GM18870 (cell line): ENCODE measurements at regions not wholly inside any gene's neighbourhood (a gene's known extent, or its start where the extent isn't known, plus 50 kb on each side); places are given as distances from the start of the nearest gene placed in this dataset.
A peak's percentile ranks its signal among the peaks of the same experiment; 100 is the strongest.

ENCODE experiments used
- ATAC-seq: cut with Tn5 transposase; IDR thresholded peaks from one replicate; pipeline ENCODE4 v1.9.1; 2021; ENCODE audit warnings: moderate library complexity; ENCODE audit not compliant: unreplicated experiment

DNA sequence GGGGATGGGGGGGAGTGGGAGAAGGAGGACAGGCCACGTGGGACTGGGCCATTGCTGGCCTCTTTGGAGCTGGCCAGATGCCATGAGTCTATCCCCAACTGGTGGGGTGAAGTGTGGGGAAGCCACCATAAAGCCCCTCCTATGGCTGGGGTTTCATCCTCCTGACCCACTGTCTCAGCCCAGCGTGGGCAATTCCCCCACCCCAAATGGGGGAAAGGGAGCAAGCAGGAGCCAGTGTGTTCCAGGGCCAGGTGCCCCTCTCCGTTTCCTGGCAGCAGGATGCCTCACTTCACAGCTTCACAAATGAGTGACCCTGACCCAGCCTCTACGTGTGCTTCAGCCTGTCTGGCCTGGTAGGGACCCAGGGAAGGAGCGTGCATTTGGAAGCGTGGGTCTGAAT lies 474.7 kb upstream of the HS6ST1 start:
- no peak for ATAC-seq

DNA sequence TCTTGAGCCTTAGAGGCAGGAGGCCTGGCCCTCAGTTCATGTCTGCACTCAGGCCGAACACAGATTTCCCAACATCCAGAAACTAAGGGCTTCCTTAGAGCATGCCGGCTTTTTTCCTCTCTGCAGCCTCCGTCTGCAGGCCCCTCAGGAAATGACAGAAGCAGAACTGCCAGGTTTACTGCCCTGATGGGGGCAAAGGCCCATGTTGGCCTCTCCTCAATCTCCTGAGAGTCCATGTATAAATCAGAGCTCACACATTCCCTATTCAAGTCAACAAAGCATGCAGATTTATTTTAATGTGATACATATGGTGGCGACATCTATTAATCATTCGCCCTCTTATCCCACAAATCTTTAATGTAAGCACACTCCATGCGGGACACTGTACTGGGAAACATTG lies 475.6 kb upstream of the HS6ST1 start:
- ATAC-seq, result no peak

DNA sequence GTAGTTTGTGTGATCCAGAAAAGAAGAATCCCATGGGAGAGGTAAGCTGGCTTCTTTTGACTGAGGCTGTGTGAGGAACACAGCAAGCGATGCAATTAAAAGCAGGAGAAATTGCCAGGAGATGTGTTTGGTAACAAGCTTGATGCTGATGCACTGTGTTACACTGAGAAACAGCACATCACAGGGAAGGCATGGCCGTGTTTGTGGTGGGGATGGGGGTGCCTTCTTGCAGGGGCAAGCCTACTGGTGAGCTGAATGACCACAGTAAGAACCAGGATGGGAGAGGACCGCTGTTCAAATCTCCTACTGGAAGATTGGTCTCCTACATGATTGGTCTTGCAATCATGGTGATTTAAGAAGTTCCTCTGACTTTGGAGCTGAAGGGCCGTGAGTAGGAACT lies 477.7 kb upstream of the HS6ST1 start:
- ATAC-seq, result no peak

DNA sequence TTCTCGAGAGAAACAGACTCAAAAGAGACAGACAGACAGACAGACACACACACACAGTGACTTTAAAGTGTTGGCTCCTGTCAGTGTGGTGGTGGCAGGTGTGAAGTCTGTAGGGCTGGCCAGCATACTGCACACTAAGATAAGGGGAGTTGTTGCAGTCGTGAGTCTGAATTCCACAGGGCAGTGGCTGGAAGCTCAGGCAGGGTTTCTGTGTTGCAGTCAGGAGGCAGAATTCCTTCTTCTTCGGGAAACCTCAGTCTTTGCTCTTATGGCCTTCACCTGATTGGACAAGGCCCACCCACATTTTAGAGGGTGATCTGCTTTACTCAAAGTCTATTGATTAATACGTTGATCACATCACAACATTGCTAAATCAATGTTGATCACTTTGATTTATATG lies 478.4 kb upstream of the HS6ST1 start:
- ATAC-seq, result no peak

DNA sequence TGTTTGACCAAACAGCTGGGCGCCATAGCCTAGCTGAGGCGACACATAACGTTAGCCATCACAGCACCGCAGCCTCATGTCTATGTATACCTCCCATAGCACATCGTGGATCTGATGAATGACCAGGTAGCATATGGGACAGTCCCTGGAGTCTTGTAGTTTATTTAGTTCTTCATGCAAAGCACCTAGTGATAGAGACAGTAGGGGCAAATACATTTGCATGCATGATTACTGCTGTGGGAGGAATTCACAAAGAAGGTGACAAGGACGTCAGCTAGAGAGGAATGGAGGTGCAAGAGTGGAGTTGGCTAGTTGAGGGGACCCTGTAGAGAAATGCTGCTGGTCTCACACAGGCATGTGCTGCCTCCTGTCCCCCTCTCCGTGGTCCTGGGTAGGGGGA lies 478.9 kb upstream of the HS6ST1 start:
- ATAC-seq, result peak; percentile 28

DNA sequence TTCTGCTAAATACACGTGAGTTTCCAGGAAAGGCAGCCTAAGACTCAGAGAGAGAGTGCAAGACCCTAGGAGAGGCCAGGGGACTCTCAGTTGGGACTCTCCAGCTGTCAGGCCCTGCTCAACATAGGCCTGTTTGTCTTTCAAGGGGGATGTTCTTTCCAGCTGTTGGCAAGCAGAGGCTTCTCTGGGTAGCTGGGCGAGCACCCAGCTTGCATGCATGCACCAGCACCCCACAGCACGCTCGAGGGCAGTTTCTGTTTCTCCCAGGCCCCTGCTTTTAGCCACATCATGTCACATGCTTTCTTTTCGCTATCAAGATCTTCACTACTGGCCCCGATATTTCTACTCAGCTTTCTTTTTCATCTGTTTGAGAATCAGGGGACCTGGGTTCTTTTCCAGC lies 479.3 kb upstream of the HS6ST1 start:
- peak; percentile 74 for ATAC-seq

DNA sequence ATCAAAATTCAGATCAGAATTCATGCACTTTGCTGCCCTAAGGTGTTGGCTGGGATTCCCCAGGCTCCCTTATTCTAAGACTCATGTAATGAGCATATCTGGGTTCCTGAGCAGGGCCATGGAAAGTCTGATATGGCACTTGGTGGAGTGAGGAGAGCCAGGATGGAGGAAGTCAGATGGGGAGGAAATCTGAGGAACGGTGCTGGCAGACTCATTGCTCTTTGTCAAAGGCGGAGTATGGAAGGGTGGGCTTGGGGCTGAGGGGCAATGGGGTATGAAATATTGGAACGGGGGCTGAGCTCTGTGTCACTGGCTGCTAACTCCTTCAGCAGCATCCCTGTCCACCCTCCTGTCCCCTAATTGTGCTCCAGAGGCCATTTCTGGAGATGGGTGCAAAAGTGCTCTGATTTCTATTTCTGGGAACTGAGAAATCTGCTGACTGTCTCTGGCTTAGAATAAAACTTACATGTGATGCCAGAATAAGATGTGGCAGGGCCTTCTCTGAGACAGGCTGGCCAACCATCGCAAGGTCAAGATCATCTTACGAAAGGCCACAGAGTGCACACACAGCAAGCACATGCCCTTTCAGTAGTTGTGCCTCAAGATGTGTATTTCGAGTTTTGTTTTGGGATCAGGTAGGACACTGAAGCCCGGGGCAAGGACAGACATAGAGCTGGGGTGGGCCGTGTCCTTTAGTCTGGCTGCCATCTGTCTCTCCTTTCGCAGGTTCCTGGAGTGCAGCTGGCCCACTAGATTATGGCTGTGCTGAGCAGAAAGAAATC lies 480.0 kb upstream of the HS6ST1 start:
- no peak for ATAC-seq

DNA sequence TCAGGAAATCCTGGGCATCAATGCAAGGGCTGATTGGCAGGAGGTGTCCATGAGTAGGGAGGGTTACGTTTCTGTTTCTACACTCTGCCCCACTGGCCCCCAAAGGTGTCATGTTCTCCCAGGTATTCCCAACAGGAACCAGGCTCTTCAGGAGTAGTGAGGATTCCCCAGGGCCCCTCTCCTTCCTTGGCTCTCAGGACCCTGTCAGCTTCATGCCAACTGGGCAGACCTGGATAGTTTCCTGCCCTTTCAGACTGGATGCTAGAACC lies 480.6 kb upstream of the HS6ST1 start:
- no peak for ATAC-seq

DNA sequence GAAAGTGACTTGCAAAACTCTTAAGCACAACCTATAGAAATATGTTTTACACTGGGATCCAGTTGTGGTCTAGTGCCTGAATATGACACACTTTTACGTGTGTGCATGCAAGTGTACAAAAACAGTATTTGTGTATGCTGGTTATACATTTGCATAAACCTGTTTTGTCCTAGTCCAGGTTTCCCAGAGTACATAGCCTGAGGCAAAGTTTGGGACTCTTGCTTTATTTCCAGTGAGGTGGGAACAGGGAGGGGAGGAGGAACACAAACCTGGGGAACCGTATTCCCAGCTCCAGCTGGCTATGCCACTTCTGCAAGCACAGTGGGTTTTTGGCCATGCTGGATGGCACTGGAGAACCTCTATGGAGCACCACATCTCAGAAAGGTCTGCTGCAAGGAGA lies 481.1 kb upstream of the HS6ST1 start:
- ATAC-seq, result no peak

DNA sequence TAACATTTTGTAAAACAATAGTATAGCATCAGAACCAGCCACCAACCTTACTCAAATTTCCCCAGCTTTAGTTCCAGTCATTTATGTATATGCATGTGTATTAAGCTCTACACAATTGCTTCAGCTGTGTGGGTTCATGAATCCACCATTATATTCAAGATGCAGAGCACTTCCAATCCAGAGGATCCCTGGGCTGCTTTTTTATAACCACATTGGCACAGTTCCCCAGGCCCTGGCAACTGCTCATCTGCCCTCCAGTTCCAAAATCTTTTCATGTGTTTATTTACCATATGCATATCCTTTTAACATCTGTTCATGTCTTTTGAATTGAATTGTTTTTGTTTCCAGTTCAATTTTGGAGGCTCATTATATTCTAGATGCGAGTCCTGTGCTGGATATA lies 482.9 kb upstream of the HS6ST1 start:
- ATAC-seq, result no peak

DNA sequence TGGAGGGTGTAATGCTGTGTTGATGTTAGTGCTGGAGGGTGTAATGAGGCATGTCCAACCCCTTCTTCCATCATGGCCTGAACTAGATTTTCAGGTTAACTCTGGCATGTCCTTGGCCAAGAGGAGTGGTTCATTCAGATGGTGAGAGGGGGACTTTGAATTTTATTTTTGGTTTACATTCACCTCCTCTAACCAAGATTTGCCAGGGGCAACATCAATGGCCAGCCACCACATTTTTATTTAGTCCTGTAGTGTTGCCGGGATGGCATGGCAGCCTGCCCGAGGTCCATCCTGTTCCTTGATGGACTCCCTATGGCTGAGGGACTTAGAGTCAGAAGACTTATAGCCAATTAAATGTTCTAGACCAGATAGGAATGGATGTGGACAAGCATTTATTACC lies 484.6 kb upstream of the HS6ST1 start:
- ATAC-seq, result no peak

DNA sequence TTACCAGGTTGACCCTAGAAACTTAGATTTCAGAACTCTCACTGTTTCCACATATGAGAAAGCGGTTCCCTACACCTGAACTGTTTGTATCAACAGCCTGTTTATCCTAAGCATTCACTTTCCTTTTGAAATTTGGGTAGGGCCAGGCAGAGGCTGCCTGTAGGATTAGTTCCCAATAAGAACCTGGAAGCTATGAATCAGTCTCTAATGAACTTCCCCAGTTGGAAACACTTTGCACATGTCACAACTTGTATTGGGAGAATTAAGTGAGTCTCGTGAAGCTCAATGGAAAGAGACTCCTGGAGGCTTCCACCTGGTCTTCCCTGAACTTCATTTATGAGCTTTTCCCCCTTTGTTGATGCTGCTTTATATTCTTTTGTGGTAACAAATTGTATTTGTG lies 486.6 kb upstream of the HS6ST1 start:
- ATAC-seq, result no peak

DNA sequence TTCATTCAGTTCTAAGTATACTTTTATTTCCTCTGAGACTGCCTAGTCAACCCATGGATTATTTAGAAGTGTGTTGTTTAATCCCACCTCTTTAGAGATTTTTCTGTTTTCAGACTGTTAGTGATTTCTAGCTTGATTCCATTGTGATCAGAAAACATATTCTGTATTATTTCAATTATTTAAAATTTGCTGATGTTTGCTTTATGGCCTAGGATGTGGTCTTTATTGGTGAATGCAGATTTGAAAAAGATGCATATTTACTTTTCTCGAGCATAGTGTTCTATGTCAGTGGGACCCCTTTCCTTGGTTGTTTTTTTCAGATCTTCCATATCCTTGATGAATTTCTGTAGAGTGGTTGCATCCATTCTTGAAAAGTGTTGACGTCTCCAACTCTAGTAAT lies 487.2 kb upstream of the HS6ST1 start:
- no peak for ATAC-seq

DNA sequence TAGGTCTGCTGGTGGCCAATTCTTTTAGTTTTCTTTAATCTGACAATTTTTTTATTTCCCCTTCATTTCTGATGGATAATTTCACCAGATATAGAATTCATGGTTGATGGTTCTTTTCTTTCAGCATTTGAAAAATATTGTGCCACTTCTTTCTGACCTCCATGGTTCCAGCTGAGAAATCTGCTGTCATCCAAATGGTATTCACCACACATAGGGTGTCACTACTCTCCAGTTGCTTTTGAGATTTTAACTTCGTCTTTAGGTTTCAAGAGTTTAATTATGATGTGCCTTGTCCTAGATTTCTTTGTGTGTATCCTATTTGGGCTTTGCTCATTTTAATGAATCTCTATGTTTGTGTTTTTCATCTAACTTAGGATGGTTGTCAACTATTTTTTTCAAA lies 488.6 kb upstream of the HS6ST1 start:
- no peak for ATAC-seq

DNA sequence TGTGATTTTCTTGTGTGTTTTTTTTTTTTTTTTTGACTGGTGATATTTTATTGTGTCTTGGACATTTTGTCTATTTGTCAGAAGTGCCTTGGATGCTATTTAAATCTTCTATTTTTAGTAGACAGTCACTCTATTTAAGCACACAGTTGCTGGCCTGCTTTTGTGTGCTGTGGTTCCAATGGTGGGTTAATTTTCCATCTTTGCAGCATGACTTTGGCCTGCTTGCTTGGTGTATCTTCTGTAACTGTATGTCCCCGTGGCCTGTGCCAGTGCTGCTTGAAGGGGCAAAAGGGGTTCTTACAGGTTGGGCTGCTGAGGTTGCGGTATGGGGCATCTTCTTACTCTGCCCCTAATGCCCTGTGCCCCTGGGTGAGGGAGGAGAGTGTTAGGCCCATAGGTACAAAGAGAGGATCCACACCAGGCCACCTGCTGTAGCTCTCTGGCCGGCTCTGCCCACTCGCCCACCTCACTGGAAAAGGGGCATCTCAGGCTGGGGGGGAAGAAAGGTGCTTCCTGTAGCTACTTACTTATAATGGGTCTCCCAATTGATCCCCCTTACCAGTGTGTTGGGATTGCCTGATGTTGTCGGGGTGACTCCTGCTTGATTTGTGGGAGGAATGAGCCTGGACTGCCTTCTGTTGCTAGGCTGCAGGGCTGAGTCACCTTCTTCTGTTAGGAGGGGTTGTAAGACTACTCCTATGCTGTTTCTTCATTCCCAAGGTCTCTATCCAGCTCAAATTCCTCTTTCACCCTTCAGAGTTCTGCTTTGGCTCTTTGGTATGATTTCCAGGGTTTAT lies 490.0 kb upstream of the HS6ST1 start:
- no peak for ATAC-seq

DNA sequence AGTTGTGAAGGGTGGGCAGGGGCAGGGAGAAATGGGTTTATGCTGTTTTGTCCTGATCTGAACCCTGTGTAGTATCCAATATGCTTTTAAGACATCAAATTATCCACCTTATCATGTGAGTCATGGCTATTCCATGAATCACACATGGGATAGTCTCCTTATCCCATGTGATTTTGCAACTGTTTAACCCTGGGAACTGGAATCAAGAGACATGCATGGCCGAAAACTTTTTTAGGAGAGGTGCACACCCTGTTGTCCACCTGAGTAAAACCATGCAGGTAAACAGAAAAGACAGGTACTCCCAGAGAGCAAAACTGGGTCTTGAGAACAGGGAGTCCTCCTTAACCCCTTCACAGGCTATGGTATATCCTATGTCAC lies 490.6 kb upstream of the HS6ST1 start:
- ATAC-seq, result no peak

DNA sequence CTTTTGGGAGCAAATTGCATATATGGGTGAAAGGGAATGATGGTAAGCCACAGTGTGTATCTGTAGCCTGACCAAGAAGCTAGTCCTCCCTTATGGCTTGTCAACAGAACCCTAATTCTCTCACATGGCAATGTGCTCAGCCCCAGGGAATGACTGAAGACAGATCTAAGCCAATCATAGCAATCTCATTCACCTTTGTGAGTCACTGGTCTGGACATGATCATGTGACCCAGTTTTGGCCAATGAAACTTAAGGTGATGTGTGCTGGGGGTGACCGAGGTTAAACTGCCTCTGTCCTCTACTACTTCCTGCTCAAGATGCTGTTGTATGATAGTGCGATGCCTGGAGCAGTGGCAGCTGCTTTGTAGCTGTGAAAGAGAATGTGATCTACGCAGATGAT lies 491.2 kb upstream of the HS6ST1 start:
- no peak for ATAC-seq

DNA sequence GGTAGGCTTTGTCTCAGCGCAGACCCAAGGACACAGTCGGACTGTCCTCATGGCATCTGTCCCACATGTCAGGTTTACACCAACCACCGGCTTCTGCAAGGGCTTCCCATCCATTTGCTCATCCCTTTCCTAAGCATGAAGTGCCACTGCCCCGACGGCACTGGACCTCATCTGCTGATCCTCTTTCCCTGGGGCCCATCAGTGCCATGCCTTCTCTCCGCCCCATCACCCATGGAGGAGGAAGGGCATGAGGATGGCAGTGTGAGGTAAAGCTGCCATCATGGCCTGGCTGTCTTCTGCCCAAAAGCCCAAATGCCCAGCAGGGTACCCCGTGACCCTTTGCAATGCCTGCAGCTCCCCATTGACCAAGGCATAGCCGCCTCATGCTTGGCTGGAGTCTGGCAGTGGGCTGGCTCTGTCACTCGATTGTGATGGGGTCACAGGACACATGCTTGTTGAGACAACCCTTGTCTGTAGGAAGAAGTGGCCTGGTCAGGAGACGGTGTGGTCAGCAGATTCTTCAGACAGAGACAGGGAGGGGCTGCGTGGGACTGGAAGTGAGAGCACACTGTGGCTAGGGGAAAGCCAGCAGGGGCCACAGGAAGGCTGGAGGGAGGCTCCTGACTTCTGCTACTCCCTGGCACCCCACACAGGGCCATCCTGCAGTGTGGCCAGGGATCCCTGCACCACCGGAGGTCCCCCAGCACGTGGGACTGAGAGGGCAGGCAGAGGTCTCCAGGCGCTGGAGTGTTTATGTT lies 493.7 kb upstream of the HS6ST1 start:
- no peak for ATAC-seq

DNA sequence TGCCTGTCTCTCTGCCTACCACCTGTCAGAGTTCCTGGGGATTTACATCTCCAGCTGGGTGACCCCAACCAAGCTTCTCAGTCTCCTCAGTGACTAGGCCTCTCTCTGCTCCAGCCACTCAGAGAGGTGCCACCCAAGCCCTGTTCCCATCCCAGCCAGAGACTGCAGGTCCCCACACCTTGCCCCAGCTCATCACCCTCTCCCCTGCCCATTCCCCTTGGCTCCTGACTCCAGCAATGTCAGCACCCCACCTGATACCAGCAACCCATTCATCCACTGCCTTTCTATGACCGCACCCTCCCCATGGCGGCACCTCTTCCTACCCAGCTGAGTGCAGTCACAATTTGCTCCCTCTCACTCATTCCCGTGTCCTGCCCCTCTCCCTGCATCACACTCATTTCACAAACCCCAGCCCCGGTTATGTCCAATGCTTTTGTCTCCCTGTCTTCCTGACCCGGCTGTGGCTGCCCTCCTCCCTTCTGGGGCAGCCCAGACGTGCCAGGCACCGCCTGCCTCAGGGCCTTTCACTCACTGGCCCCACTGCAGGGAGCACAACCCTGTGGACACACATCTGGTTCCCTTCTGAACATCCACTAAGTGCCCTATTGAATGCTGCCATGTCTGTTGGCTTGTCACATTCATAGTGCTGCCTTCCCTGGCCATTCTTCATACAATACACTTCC lies 494.8 kb upstream of the HS6ST1 start:
- ATAC-seq, result no peak

DNA sequence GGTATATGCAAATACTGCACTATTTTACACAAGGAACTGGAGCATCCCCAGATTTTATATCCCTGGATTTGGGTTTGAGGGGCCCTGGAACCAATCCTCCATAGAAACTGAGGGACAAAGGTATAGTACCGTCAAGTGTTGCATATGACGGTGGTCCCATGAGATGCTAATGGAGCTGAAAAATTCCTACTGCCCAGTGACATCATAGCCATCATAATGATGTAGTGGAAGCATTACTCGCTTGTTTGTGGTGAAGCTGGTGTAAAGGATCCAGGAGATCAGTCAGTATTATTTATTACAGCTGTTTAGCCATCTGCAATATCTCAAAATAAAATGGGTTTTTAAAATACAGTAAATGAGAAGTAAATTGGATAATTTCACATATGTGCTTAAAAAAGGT lies 496.6 kb upstream of the HS6ST1 start:
- ATAC-seq, result no peak

DNA sequence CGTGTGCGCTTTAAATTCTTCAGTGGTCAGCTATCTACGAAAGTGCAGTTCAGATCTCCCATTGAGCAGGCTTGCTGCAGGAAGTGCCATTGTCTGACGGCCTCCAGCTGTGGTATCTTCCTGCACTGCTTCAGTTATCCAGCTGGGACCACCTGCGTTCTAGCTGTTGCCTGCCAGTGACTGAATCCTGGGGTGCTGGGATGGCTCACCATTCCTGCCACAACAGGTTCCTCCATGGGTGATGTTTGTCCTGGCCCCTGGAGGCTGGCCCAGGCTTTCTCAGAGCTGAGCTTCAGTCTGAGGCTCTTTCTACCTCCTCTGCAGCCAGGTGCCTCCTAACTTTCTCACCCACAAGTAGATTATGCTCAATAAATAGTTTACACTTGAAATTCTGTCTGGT lies 498.5 kb upstream of the HS6ST1 start:
- no peak for ATAC-seq

DNA sequence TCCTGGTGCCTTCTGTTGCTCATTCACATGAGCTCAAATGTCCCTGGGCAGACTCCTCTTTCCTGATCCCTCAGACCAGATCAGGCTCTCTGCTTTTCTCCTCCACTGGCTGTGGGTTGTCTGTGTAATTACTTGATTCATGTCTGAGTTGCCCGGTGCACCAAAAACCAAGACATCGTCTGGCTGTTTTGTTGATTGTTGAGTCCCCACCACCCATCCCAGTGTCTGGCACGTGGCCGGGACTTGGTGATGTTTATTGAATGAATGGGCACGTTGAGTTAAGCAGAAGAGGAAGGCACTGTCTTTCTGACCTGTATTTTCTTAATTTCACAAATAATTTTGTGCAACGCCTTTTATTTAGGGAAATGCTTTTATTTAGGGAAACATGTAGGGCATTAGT lies 499.1 kb upstream of the HS6ST1 start:
- ATAC-seq, result no peak
